ENCODE measurements at regions not wholly inside any gene's neighbourhood (a gene's known extent, or its start where the extent isn't known, plus 50 kb on each side); places are given as distances from the start of the nearest gene placed in this dataset.

- TF ChIP-seq CTCF (IDR thresholded peaks at IDR 0.05; ENCODE audit: low read length) (no peak), EZH2 (IDR thresholded peaks at IDR 0.05; ENCODE audit: borderline replicate concordance, low read length) (no peak)
These were observed 270.3 kb downstream of the DTHD1 start for GRCh38 chr4:36551697-36552214.

Data from OCI-LY1 (cell line).